Astrocyte (in vitro differentiated cells and primary cell): ENCODE measurements at regions not wholly inside any gene's neighbourhood (a gene's known extent, or its start where the extent isn't known, plus 50 kb on each side); places are given as distances from the start of the nearest gene placed in this dataset.

ENCODE experiments used
- CTCF ChIP-seq: IDR thresholded peaks from 2 replicates; pipeline ENCODE4 v1.5.1; 2011; ENCODE audit warnings: low read depth, mild to moderate bottlenecking, inconsistent platforms, low read length, moderate library complexity; ENCODE audit not compliant: insufficient read depth
- EZH2 ChIP-seq: IDR thresholded peaks from 2 replicates; pipeline ENCODE4 v1.6.1; 2012; ENCODE audit warnings: mild to moderate bottlenecking, low read length, inconsistent platforms; ENCODE audit not compliant: insufficient read depth

GRCh38 chr19:5395556-5395955, 54.9 kb upstream of the PTPRS start:
- TF ChIP-seq CTCF (no peak), EZH2 (no peak)
